Astrocyte of the hippocampus (primary cell): ENCODE measurements at regions not wholly inside any gene's neighbourhood (a gene's known extent, or its start where the extent isn't known, plus 50 kb on each side); places are given as distances from the start of the nearest gene placed in this dataset.
A peak's percentile ranks its signal among the peaks of the same experiment; 100 is the strongest.
"Not testable (repeated sequence)": the region's sequence is repeated elsewhere in the genome, so short reads cannot be mapped to it uniquely, and the experiment has no call there.

Experiments used
- DNase-seq: peaks from one replicate; pipeline ENCODE4 v3.0.0; 2011; ENCODE audit warnings: low read depth, low spot score

DNA sequence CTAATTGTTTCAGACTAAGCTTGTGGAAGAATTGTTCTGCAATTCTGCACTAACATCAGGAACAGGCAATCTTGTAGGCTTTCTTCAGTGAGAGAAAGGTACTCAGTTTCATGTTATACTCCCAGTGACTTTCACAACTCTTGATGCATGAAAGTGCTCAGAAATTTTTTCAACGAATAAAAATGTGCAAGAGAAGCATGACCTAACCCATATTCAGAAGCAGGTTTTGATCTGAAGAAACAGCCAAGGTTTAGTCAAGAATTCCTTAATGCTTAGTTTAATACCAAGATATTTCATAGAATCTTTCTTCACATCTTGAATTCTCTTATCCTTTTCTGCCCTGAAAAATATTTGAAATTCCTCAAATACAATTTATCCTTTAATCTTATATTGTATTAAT lies 197.2 kb upstream of the CSNK1A1L start:
- DNase-seq, result no peak

DNA sequence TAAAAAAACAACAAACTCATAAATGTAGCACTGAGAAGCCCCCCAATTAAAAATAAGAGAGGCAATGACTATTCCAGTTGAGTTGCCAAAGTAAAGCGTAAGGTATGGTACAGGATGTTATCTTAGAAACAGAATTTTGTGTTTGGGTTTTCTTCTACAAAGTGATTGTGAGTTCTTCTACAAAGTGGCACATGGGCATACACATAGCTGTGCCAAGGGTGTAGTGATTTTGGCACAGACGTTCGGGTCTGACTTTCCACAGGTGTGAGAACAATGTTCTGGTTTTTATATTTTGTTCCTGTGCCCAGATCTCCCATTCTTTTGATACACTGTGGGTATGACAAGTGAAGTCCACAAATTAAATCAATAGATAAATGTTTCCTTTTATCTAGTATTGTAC lies 190.1 kb upstream of the CSNK1A1L start:
- DNase-seq, result no peak

DNA sequence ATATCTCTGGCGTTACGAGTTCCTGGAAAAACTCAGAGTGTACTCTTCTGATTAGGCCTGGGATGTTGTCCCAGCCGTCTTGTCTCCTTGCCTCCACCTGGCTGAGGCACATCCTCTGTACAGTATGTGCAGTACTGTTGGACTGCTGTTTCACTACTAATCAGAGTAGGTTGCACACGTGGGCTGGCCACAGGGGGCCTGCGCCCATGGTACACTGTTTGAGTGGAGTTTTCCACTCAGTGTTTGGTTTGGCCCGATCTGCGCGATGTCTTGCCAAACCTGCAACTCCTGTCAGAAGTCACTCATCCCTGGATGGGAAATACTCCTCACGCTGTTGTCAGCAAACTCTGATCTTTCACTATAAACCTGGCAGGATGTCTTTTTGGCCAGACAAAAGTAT lies 189.6 kb upstream of the CSNK1A1L start:
- DNase-seq, result peak; percentile 20

DNA sequence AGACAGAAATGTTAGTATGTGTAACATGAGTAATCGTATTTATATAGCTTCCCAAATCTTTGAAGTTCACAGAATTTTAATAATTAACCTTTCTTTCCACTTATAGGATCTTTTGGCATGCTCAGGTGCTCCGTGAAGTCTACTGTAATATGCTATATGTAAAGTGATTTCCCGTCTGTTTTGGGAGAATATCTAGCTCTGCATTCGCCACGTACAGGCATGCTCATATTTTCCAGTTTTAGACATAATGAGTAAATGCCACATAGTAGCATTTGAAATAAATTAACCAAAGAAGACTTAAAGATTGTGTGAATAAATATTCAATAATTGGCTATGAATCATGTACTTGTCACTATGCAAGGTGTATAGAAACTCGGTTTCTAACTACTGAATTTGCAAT lies 189.0 kb upstream of the CSNK1A1L start:
- no peak for DNase-seq

DNA sequence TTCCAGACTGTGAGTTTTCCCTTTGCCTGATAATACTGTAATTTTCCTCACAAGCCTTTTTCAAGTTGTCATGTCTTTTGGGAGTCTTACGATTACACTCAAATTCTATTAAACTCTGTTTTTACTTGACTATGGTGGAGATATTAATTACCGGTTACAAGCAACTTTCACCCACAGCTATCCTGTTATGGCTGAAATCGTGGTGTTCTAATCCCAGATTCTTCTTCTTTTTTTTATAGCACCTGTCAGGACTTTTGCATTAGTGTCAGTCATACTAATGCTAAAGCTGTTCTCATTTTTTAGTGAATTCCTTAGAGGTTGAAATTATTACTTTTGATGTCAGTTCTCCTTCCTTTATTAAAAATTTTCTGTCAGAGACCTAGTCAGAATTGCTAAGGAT lies 187.8 kb upstream of the CSNK1A1L start:
- no peak for DNase-seq

DNA sequence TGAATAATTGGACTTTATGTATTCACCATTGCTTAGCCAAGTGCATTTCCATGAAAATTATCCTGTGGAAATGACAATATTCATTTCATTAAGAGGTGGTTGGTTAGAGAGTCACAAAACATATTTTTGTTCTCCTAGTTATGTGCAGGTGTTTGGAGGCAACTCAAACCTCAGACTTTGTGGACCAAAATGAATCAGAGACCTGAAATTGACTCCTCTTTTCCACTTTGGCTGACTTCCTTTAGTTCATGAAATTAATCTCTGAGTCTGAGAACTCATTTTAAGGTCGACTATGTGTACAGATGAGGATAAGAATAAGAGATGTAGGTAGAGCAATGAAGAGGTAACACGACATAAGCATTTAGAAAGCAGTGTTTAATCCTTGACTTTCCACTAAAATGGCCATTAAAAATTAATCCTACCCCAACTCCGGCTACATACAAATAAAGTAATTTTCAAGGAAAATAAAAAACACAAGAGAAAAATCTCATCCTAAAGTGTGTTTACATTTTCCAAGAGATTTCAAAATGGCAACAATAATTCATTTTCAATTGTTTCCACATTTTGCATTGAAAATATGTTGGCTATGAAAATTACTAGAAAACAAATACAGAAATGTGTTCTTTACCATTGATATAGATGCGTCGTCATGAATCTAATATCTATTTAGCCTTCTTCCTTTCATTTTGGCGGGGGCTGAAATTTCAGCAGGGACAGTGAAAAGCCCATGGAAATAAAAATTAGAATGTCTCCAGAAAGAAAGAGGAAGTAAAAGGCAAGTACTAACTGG lies 185.4 kb upstream of the CSNK1A1L start:
- DNase-seq, result no peak

DNA sequence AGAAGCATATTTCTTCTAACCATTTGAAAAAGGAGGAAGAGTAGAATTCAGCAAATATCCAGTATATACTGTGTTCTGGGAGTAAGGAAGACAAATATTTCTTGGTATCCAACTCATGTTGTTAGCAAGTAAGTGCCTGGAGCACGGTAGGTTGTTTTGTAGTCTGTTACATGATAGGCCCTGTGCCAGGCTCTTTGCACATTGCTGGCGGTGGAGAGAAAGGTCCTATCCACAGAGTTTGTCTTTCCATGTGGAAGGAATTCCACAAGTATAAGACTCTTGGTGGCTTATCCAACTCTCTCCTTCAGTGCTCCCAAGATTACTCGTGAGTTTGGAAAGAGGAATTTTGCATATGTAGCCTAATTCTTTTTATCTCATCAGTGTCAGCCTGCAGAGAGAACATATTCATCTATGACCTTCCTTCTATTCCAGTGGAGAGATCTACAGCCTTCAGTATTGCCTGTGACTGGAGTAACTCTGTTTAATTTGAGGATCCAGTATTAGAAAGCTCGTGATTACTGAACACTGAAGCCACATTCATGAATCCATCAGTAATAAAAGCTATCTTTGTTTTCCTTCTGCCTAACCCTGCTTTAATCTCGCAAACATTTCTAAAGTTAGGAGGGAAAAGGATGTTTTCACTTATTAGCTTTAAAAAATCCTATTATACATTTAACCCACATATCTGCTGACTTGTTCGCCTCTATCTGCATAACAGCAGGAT lies 183.9 kb upstream of the CSNK1A1L start:
- DNase-seq, result no peak

DNA sequence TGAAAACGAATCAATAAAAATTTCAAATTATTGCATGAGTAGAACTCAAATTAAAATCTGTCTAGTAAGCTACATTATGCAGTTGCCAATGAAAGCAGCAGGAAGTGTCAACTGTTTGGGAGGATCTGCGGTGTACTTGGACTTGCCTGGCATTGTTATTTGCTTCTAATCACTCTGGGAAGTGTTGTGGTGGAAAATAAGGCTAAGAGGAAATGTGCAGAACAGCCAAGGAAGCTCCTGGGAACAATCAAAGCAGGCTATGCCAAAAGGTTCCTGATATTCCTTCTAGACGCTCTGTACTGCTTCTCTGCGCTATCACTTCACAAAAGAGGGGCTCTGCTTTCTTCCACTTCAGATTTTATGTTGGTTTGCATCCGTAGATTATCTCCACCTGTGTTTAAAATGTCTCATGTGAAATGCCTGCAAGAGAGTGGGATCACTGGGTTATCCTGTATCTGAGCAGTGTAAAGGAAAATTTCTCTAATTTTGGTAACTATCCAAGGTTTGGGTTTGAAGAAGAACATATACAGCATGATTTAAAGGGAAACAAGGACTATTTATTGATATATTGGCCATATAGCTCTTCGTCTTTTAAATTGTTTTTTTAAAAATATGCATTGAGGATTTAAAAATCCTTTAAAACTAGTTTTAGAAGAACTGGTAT lies 182.7 kb upstream of the CSNK1A1L start:
- DNase-seq, result no peak

DNA sequence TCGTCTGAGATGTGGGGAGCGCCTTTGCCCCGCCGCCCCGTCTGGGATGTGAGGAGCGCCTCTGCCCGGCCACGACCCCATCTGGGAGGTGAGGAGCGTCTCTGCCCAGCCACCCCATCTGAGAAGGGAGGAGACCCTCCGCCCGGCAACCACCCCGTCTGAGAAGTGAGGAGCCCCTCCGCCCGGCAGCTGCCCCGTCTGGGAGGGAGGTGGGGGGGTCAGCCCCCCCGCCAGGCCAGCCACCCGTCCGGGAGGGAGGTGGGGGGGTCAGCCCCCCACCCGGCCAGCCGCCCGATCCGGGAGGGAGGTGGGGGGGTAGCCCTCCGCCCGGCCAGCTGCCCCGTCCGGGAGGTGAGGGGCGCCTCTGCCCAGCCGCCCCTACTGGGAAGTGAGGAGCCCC lies 174.8 kb upstream of the CSNK1A1L start:
- not testable (repeated sequence) for DNase-seq

DNA sequence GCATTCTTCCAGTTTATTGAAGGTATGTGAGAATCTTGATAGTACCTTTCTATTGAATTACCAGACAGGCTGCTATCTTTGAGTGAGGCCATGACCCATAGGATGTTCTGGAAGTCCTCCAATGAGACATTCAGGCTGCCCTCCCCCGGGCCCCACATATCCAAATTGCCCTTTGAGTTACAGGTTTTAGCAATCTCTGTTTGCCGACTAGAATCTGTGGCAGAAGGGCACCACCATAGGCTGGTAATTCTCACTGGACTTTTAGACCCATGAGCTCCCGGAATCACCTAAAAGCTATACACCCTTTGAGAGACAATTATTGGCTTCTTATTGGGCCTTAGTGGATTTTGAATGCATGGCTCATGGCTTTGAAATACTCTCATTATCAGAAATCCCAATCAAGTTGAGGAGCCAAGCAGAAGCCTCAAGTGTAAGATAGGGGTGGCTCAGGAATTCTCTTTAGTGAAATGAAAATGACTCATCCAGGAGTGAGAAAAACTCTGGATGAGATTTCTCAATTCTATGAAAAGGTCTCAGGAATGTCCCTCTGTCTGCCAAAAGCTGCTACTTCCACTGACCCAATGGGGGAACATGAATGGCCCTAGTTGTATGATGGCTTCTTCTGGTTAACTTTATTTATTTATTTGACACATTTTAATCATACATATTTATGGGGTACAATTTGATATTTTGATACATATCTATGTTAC lies 172.1 kb upstream of the CSNK1A1L start:
- DNase-seq, result peak; percentile 7

DNA sequence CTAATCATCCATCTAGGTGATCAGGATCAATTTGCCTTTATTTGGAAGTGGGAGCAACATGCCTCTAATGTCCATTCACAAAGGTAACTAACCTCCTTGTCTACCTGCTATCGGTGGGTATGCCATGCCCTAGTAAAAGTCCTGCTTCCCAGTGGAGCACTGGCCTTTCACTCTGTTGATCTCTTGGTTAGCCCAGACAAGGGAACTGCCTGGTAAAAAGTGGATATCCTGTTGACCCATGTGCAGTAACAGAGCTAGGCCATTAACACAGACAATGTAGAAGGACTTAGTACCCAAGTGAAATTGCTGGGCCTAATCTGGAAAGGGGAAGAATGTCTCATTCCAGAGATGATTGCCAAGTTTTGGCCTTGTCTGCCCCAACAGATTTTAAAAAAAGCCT lies 171.5 kb upstream of the CSNK1A1L start:
- DNase-seq, result no peak

DNA sequence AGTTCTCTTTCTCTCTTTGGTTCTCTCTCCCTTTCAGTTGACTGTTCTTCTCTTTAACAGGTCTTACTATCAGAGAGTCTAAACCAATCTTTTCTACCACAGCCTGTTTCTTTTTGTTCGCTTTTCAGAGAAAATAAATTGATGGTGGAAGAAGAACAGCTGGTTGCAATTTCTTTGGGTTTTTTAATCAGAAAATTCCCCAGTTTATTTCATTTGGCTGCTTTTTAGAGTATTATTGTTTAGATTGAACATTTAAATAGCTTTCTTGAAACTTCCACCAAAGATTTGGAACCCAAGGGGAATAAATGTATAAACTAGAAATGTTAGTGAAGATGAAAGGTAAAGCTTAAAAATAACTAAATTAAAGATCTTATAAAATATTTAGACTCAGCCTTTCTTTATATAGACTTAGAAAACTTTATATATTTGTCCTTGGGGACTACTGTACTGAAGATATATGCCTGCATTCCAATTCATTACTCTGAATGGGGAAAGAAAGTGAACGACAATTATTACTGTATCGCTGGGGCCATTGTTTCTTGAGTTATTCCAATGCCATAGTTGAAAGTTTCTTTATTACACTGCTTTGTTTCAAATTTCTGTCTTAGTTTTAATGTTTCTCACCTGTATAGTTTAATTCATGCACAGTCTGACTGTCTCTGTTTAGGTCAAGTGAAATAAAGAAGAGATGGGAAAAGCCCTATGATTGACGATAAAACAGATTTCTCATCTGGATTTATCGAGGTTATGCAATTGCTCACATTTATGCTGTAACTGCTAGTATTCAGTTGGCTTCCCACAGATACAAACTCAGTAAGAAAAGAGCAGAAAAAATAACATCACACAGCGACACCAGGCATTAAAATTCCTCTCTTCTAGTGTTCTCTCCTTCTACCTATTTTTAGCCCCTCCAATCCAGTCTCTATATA lies 169.4 kb upstream of the CSNK1A1L start:
- DNase-seq, result no peak

DNA sequence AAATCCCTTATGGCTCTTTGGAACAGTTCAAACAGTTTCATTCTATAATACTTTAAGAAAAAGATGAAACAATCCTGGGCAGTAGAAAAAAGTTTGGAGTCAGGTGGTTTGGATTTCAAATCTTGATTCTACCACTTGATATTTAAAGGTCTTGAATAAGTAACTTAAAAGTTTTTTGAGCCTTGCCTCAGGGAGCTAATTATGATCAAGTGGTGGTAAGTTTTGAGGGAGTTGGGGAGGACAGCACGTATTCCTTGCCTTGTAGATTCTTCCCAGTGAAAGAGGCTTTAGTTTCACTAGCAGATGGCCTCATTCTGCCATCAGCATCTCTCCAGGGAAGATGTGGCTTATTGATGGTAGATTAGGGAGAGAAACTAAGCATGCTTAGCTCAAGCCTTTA lies 168.4 kb upstream of the CSNK1A1L start:
- no peak for DNase-seq

DNA sequence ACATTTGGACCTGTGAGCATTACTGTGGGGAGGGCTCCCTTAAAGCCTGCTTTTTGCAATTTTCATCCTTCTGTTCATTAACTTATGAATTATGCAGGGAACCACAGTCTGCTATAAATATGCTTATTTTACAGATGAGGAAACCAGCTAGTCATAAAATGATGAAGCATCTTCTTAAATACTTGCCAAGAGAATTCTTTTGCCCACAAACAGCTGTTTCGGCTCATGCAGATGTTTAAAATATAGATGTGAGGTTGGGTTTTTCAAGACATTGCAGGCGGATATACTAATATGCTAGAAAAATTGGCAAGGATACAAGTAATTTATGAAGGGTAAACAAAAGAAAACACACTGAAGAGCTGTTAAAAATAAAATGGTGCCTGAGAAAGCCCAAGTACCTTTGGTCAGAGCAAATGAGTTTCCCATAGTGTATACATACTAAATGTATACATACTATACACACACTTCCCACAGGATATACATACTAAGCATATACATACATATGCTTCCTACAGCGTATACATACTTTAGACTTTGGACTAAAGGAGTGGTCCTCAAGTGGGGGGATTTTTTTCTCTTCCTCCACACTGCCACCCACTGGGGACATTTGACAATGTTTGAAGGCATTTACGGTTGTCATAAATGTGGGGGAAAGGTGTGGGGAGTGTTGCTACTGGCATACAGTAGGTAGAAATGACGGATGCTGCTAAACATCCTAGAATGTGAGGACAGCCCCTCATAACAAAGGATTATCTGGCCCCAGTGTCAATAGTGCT lies 164.9 kb upstream of the CSNK1A1L start:
- no peak for DNase-seq

DNA sequence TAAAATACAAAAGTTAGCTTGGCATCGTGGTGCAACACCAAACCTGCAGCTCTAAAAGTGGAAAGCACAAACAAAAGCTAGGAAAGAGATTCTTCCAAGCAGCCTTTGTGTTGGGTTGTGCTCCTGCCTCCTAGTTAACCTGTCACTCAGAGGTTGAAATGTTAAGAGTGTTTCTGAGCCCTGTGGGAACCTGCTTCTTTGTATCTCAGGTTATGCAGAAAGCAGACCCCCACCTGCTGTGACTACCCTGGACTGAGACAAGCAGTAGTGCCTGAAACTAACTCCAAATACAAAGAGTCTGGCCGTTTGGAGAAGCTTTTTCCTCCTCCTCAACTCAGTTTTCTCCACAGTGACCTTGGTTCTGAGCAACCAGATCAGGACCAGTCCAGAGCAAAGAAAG lies 158.4 kb upstream of the CSNK1A1L start:
- DNase-seq, result no peak

DNA sequence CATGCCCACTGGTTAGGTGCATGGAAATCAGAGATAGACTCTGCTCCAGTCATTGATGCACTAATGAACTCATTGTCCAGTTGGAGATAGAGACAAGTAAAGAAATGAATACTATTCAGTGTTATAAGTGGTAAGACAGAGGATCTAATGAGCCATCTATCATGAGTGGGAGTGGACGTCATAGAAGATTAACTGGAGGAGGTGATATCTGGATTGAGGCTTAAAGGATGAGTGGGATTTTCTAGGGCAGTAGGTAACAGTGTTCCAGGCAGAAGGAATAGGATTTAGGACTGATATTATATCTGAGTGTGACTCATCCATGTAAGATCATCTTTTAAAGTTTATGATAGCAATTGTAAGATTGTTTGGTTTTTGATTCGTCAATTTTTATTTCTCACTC lies 152.2 kb upstream of the CSNK1A1L start:
- DNase-seq, result no peak

DNA sequence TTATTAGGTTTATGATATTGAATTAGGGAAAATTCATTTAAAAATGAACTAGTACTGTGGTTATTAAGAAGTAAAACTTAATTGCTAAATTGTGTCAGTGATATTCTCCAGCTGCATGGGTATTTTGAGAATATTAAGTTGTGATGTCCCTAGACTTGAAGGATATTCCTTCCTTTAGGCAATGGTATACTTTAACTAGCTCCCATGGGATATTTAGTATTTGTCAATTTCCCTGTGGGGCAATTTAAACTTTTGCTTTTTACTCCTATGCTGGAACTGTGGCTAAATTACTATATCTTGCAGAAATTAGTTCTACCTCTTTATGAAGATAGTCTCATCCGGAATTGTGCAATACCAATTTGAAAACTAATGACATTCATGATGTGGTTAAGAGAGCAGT lies 151.6 kb upstream of the CSNK1A1L start:
- DNase-seq, result no peak

DNA sequence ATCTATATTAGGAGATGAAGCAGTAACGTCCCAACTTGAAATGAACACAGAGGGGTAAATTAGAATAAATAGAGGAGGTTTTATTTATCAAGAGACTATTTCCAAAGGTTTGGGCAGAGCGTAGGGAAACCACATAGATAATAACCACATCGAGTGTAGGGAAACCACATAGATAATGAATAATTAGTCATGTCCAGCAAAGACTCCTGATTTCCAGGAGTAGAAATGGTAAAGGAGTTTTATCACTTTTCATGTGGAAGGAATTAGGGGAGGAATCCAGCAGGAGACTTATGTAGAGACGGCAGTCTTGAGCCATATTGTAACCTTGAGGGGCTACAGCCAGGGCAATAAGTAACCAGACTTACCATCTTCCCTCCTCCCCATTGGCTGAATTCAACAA lies 136.3 kb upstream of the CSNK1A1L start:
- DNase-seq, result peak; percentile 7

DNA sequence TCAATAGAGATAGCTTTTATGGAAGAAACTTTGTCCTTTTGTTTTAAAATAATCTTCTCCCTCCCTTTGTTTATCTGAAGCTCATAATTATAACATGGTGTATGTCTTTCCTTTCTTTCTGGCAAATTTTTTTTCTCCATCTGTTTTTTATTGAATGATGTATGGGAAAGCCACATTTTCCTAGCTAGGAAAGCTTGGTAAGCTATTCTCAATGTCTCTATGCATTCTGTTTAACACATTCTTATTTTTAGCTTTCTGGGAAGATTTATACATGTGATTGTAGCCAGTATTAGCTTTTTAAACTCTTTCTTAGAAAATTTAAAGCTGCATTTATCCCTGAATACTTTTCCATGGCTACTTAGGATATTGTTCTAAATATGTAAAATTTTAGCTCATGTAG lies 124.9 kb upstream of the CSNK1A1L start:
- no peak for DNase-seq

DNA sequence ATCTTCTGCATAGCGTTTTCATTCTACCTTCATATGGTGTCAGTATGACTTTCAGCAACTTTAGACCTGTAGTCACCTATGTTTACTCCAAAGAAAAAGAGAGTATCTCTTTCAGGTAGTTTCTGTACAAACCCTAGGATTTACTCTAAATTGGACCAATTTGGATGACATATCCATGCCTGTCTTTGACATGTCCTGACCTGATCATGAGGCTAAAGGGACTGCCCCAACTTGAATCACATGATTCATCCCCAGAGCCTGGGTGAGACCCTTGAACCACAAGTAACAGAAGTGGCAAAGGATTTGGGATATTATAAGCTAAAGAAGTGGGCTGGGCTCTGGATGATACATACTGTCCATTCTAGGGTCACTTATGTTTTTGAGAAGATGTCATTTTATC lies 124.5 kb upstream of the CSNK1A1L start:
- DNase-seq, result no peak
